ENCODE measurements at regions not wholly inside any gene's neighbourhood (a gene's known extent, or its start where the extent isn't known, plus 50 kb on each side); places are given as distances from the start of the nearest gene placed in this dataset.

GRCh38 chr10:56871160-56871668 lies 510.2 kb upstream of the ZWINT start:
- no peak for TF ChIP-seq POLR2A (IDR thresholded peaks at IDR 0.05)
- no peak for TF ChIP-seq CTCF (IDR thresholded peaks at IDR 0.05)

All from stomach (tissue), 4 donors.